ENCODE measurements at regions not wholly inside any gene's neighbourhood (a gene's known extent, or its start where the extent isn't known, plus 50 kb on each side); places are given as distances from the start of the nearest gene placed in this dataset.

GRCh38 chr9:117782931-117783788 is 79.0 kb downstream of the TLR4 start:
- no TSS peak for BruUV-seq (replicated peaks)
- no peak overlapping the region for H3K27ac Mint-ChIP-seq (ENCODE audit: unreplicated experiment)
- no peaks in the 10 kb centered on the region for H3K4me1 Mint-ChIP-seq (ENCODE audit: low read depth, unreplicated experiment)
- H3K36me3 ChIP-seq (ENCODE audit: control insufficient read depth, insufficient read depth, low read length): no peaks in the 10 kb centered on the region
- TF ChIP-seq, protein P1, sequence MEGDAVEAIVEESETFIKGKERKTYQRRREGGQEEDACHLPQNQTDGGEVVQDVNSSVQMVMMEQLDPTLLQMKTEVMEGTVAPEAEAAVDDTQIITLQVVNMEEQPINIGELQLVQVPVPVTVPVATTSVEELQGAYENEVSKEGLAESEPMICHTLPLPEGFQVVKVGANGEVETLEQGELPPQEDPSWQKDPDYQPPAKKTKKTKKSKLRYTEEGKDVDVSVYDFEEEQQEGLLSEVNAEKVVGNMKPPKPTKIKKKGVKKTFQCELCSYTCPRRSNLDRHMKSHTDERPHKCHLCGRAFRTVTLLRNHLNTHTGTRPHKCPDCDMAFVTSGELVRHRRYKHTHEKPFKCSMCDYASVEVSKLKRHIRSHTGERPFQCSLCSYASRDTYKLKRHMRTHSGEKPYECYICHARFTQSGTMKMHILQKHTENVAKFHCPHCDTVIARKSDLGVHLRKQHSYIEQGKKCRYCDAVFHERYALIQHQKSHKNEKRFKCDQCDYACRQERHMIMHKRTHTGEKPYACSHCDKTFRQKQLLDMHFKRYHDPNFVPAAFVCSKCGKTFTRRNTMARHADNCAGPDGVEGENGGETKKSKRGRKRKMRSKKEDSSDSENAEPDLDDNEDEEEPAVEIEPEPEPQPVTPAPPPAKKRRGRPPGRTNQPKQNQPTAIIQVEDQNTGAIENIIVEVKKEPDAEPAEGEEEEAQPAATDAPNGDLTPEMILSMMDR (IDR thresholded peaks at IDR 0.05; ENCODE audit: insufficient read depth in 1 of 2, low read depth in 1 of 2, low read length in 1 of 2, severe bottlenecking in 1 of 2, unreplicated experiment in 1 of 2): peak; percentile 66 to 76
- H3K27me3 ChIP-seq (replicated peaks; ENCODE audit: control insufficient read depth, insufficient read depth, low read length): no peaks in the 10 kb centered on the region
- H3K36me3 Mint-ChIP-seq (ENCODE audit: insufficient read depth, unreplicated experiment): no peaks in the 10 kb centered on the region
- no peaks in the 10 kb centered on the region for H3K9me3 Mint-ChIP-seq (ENCODE audit: unreplicated experiment)
- intact Hi-C loops (cut with micrococcal nuclease; ENCODE audit: unreplicated experiment): loop anchor here (1.0 to 5.0 kb wide), 3 partner anchors 141 to 1584 kb away; partner anchors contain the start of gene BRINP1
- POLR2A ChIA-PET: no interaction called here
- no peak overlapping the region for H3K4me3 ChIP-seq (ENCODE audit: low read depth, low read length)
- CTCF ChIA-PET: no interaction called here
- peak; percentile 59 to 66 for DNase-seq
- H3K4me3 Mint-ChIP-seq (ENCODE audit: unreplicated experiment): no peak overlapping the region
- no peaks in the 10 kb centered on the region for H3K4me1 ChIP-seq
- H3K9me3 ChIP-seq: no peaks in the 10 kb centered on the region
- H3K27me3 Mint-ChIP-seq (ENCODE audit: insufficient read depth, unreplicated experiment): no peaks in the 10 kb centered on the region

DNA sequence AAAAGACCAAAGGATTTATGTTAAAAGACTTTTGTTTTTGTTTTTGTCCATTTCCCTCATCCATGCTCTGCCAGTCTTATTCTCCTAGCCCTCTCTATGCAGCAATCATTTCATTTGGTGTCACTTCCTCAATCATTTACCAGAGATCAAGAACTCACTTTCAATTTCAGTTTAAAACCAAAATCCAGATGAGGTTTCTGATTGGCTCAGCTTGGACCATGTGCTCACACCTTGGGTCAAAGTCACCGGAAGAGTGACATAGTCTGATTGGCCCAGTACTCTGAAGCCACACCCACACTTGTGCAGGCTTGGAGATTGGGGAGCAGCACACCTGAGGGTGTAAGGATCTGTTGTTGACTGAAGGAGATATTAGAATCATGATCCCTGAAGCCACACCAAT is 79.6 kb downstream of the TLR4 start:
- H3K4me3 ChIP-seq (ENCODE audit: low read depth, low read length): no peak overlapping the region
- intact Hi-C loops (cut with micrococcal nuclease; ENCODE audit: unreplicated experiment): loop anchor here (1.0 to 5.0 kb wide), 3 partner anchors 142 to 1583 kb away; partner anchors contain the start of gene BRINP1
- Mint-ChIP-seq H3K27ac (ENCODE audit: unreplicated experiment) (no peak overlapping the region), H3K4me3 (ENCODE audit: unreplicated experiment) (no peak overlapping the region), H3K4me1 (ENCODE audit: low read depth, unreplicated experiment) (no peaks in the 10 kb centered on the region), H3K36me3 (ENCODE audit: insufficient read depth, unreplicated experiment) (no peaks in the 10 kb centered on the region), H3K27me3 (ENCODE audit: insufficient read depth, unreplicated experiment) (no peaks in the 10 kb centered on the region), H3K9me3 (ENCODE audit: unreplicated experiment) (no peaks in the 10 kb centered on the region)
- no peaks in the 10 kb centered on the region for H3K27me3 ChIP-seq (replicated peaks; ENCODE audit: control insufficient read depth, insufficient read depth, low read length)
- ChIA-PET CTCF (no interaction called here), POLR2A (no interaction called here)
- H3K4me1 ChIP-seq: no peaks in the 10 kb centered on the region
- no TSS peak for BruUV-seq (replicated peaks)
- no peak for DNase-seq
- H3K36me3 ChIP-seq (ENCODE audit: control insufficient read depth, insufficient read depth, low read length): no peaks in the 10 kb centered on the region
- TF ChIP-seq, protein P1 (IDR thresholded peaks at IDR 0.05; ENCODE audit: insufficient read depth in 1 of 2, low read depth in 1 of 2, low read length in 1 of 2, severe bottlenecking in 1 of 2, unreplicated experiment in 1 of 2): no peak
- H3K9me3 ChIP-seq: no peaks in the 10 kb centered on the region

- BruUV-seq (replicated peaks): no TSS peak
- DNase-seq: no peak
- Histone ChIP-seq H3K27me3 (replicated peaks; ENCODE audit: control insufficient read depth, insufficient read depth, low read length) (no peaks in the 10 kb centered on the region), H3K36me3 (ENCODE audit: control insufficient read depth, insufficient read depth, low read length) (no peaks in the 10 kb centered on the region), H3K9me3 (no peaks in the 10 kb centered on the region), H3K4me3 (ENCODE audit: low read depth, low read length) (no peak overlapping the region), H3K4me1 (no peaks in the 10 kb centered on the region)
- CTCF ChIA-PET: no interaction called here
- Mint-ChIP-seq H3K4me1 (ENCODE audit: low read depth, unreplicated experiment) (no peaks in the 10 kb centered on the region), H3K27ac (ENCODE audit: unreplicated experiment) (no peak overlapping the region), H3K9me3 (ENCODE audit: unreplicated experiment) (no peaks in the 10 kb centered on the region), H3K36me3 (ENCODE audit: insufficient read depth, unreplicated experiment) (no peaks in the 10 kb centered on the region), H3K4me3 (ENCODE audit: unreplicated experiment) (no peak overlapping the region), H3K27me3 (ENCODE audit: insufficient read depth, unreplicated experiment) (no peaks in the 10 kb centered on the region)
- TF ChIP-seq, protein P1 (IDR thresholded peaks at IDR 0.05; ENCODE audit: insufficient read depth in 1 of 2, low read depth in 1 of 2, low read length in 1 of 2, severe bottlenecking in 1 of 2, unreplicated experiment in 1 of 2): no peak
- POLR2A ChIA-PET: no interaction called here
- intact Hi-C loops (cut with micrococcal nuclease; ENCODE audit: unreplicated experiment): loop anchor here (5.0 kb wide), 2 partner anchors 143 to 1582 kb away; partner anchors contain the start of gene BRINP1
Observed at GRCh38 chr9:117784996-117785395, 80.8 kb downstream of the TLR4 start.

All from Caco-2 (cell line).